Right ventricle myocardium superior (tissue), 1 donor: ENCODE measurements at regions not wholly inside any gene's neighbourhood (a gene's known extent, or its start where the extent isn't known, plus 50 kb on each side); places are given as distances from the start of the nearest gene placed in this dataset.

Experiments used
- ATAC-seq: fragments of 200-7000 bp; cut with Tn5 transposase; one replicate; pipeline ENCODE4 v1.9.1; 2020; ENCODE audit warnings: mild to moderate bottlenecking; ENCODE audit not compliant: poor library complexity
- DNase-seq: peaks from one replicate; pipeline ENCODE4 v3.0.0-alpha.2; 2020
- intact Hi-C: fragments of 100-400 bp; cut with DNase I; formaldehyde crosslinking; loops from one replicate; pipeline ENCODE4 v1.11.2; 2022
- donor health status: DM: no; HTN: yes; CAD: no; lungs with severe emphysema.

DNA sequence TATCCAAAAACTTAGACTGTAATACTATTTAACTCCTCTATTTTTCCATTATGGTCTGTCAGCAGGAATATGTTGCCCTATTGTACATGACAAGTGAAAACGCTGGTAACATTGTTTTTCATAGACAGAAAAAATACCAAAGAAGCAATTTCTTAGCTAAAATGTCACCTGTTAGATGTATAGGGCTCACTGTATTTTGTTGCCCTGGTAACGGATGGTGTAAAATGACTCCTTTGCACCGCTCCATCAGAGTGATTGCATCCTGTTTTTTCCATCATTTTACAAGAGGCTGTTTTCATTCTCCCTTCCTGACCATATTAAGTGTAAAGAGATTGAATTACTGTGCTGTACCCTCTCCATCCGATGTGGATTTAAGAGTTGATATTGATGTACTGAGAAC is 460.1 kb upstream of the TLE4 start:
- intact Hi-C loops, result no loop called here
- no peak for DNase-seq
- ATAC-seq, result no peak

DNA sequence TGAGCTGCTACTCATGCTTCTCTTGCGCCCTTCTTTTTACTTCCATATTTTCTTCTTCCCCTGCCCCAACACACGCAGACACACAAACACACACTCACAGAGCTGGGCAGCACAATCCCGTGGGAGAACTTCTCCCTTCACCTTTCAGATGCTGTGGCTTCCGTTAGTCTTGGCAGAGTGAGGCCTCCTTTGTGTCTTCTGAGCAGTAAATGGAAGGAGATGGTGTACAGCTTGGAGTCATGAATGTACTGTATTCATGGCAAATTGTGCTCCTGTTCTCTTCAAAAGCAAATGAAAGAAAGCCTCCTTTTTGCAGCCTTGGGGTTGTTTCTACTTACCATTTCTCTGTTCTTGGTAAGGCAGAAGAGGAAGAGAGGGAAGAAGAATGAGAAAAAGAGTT is 456.6 kb upstream of the TLE4 start:
- DNase-seq, result no peak
- ATAC-seq, result no peak
- intact Hi-C loops, result no loop called here

GRCh38 chr9:79116041-79116440 is 455.7 kb upstream of the TLE4 start:
- intact Hi-C loops, result no loop called here
- ATAC-seq, result no peak
- DNase-seq, result no peak

DNA sequence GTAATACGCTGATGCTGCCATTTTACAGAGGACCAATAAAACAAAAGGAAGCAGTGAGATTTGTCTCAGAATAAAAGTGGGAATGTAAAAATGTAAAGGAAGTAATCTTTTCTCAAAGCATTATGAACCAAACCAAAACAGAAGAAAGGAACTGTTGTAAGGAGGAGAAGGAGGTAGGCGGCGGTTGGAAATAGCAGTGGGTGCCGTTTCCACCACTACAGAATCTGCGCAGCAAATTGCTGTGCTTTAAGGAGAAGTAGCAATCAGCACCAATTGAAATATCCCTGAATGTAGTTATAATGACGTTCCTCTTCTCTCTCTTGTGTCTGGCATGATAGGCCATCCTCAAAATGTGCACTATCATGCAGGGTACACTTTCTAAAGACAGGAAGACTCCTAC is 455.1 kb upstream of the TLE4 start:
- intact Hi-C loops, result no loop called here
- DNase-seq (no peak), ATAC-seq (no peak)

GRCh38 chr9:79120533-79120932 is 451.2 kb upstream of the TLE4 start:
- intact Hi-C loops, result no loop called here
- no peak for DNase-seq
- ATAC-seq, result no peak

- intact Hi-C loops, result no loop called here
- ATAC-seq (no peak), DNase-seq (no peak)
Measured at GRCh38 chr9:79120941-79121340, 450.8 kb upstream of the TLE4 start.

DNA sequence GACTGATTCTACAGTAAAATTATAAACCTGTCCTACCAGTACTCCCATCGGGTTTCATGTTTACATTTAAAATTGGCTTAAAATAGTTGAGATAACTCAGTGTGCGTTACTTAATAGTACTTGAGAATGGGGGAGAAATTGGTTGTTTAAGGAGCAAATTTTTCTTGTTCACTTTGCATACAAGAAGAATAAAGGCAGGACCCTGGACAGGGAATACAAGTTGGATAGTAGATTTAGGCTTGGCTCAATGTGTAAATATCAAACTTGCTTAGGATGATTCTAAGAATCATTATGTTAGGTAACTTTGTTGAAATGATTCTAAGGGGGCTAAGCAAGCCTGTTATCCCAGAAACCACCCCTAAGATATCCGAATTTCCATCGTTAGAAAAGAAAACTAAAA is 448.4 kb upstream of the TLE4 start:
- DNase-seq, result no peak
- ATAC-seq, result no peak
- intact Hi-C loops, result no loop called here

DNA sequence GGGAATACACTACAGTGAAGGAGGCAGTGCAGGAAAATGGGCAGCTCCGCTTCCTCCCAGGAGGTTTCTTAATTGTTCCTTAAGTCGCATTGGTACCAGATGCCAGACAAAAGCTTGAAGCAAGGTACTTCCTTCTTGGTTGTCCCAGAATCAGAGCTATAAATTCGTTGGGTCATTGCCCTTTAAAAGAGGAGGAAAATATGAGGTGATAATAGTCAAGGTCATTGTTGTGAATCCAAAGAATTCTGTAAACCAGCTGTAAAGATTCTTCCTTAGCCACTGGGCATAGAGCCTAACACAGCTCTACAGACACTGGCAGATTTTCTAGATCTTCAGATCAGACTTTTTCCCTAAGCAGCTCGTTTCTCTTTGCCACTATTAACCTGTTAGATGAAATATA is 444.1 kb upstream of the TLE4 start:
- intact Hi-C loops, result no loop called here
- DNase-seq (no peak), ATAC-seq (no peak)

- intact Hi-C loops, result no loop called here
- DNase-seq (peak; percentile 41), ATAC-seq (no peak)
Measured at GRCh38 chr9:79129865-79130480, 441.8 kb upstream of the TLE4 start.

GRCh38 chr9:79131246-79131774 is 440.5 kb upstream of the TLE4 start:
- DNase-seq, result no peak
- intact Hi-C loops, result no loop called here
- ATAC-seq, result no peak

- DNase-seq (no peak), ATAC-seq (no peak)
- intact Hi-C loops, result no loop called here
Measured at GRCh38 chr9:79131824-79132377, 439.9 kb upstream of the TLE4 start.

DNA sequence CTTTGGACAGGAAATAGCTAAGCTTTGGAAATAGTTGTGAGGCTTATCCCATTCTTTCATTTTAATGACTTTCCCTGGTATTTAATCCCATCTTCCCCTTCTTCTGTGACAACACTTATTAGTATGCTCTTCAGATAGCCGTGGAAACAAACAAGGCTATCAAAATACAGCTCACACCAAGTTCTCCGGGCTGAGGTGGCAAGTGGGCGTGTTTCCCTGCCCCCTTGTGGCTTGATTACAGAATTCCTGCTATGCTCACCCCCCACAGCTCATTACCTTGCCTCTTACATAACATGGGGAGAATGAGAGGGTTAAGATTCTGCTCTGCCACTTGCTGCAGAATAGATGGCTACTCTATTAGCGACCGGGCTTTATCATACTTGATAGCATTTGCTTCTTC is 437.1 kb upstream of the TLE4 start:
- DNase-seq (no peak), ATAC-seq (no peak)
- intact Hi-C loops, result no loop called here

DNA sequence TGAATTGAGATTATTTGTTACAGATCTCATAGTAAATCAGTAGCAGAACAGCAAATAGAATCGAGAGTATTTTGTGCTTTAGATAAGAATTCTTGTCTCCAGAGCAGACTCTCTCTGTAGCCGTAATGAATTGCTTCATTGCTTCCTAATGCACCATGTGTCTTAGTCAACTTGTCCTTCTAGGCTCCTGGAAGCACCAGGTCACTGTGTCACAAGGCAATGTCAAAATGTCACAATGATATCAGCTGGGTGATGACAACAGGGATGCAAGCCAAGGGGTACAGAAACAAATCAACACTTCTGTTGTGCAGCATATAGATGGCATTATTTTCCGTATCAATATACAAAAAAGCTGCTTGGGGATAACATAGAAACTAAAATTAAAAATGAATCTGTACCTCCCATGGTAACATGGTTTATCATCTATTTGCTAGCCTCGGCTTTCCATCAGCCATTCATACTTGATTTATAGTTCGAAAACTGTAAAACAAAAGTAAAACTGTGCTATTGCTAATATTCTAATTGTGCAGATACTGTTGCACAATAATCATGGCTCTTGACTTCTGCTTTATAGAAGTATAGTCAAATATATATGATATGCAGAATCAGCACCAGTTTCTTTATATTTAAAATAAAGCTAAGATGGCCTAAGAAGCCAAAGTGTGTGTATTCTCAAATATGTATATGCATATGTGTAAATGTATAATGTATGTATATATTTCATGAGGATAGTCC is 435.9 kb upstream of the TLE4 start:
- DNase-seq (no peak), ATAC-seq (no peak)
- intact Hi-C loops, result no loop called here

GRCh38 chr9:79140751-79141150 is 431.0 kb upstream of the TLE4 start:
- no peak for ATAC-seq
- no peak for DNase-seq
- intact Hi-C loops, result no loop called here

DNA sequence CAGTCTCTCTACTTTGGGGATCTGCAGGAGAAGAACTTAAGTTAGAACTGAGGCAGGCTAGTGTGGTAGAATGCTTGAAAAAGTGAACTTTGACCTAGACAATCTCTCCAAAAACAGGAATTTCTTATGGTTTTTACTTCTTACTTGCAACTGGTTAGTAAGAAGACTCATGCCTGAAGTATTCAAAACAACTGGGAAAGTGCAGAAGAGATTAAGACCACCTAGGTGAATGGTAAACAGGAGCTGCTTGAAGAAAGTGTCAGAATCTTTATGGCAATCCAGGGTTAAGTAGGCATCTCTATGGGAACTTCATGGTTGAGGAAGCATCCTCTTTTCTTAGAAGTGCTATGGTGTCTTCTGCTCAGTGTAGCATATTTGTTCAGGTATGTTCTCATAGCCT is 428.6 kb upstream of the TLE4 start:
- DNase-seq, result no peak
- no peak for ATAC-seq
- intact Hi-C loops, result no loop called here

DNA sequence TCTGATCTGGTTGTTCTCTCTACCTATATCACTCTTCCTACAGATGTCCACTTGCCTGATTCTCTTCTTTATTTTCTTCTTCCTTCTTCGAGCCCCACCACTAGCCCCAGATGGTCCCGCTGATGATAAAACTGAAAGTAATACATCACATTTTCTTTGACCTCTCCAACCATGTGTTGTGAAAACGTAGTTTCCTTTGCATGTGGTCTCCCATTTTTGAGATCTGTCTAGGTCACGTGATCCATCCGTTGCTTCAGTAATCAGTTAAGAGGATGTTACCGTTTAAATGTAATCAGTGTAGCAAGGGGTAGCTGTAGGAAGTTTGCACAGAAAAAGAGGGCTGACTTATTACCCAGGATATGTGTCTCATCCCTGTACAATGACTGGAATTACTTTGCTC is 426.3 kb upstream of the TLE4 start:
- ATAC-seq (no peak), DNase-seq (no peak)
- intact Hi-C loops, result no loop called here

GRCh38 chr9:79149585-79149984 is 422.2 kb upstream of the TLE4 start:
- ATAC-seq, result no peak
- intact Hi-C loops, result no loop called here
- no peak for DNase-seq

GRCh38 chr9:79151791-79152190 is 420.0 kb upstream of the TLE4 start:
- DNase-seq, result no peak
- ATAC-seq, result no peak
- intact Hi-C loops, result no loop called here

DNA sequence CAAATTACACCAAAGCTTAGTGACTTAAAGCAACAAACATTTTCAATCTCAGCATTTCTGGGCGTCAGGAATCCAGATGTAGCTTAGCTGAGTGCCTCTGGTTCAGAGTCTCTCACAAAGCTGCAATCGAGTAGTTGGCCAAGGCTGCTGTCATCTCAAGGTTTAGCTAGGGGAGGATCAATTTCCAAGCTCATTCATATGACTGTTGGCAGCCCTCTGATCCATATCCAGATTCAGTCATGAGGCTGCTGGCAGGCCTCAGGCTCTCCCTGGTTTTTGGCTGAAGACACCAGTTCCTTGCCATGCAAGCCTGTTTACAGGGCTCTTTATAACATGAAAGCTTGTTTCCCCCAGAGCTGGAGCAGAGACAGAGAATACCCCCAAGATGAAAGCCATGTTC is 419.5 kb upstream of the TLE4 start:
- ATAC-seq (no peak), DNase-seq (no peak)
- intact Hi-C loops, result no loop called here

- ATAC-seq, result no peak
- intact Hi-C loops, result no loop called here
Measured at GRCh38 chr9:79154806-79155205, 417.0 kb upstream of the TLE4 start.

More at GRCh38 chr9:79154806-79155205, 417.0 kb upstream of the TLE4 start:
- no peak for DNase-seq
